ENCODE measurements at regions not wholly inside any gene's neighbourhood (a gene's known extent, or its start where the extent isn't known, plus 50 kb on each side); places are given as distances from the start of the nearest gene placed in this dataset.

DNA sequence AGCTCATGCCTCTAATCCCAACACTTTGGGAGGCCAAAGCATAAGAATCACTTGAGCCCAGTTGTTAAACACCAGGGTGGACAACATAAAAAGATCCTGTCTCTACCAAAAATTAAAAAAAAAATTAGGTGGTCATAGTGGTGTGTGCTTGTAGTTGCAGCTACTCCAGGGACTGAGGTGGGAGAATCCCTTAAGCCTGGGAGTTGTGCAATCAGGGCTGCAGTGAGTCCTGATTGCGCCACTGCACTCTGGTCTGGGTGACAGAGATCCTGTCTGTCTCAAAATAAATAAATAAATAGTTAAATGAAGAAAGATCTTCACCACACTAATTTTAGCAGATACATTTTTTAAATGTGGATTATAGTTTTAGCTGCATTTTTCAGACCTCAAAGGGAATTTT lies 433.2 kb downstream of the MAT2B start (continued):
- no peak for TF ChIP-seq PRDM15 (CRISPR knock-in tag; IDR thresholded peaks at IDR 0.05)
- no peak for TF ChIP-seq FOXP1 (CRISPR knock-in tag; IDR thresholded peaks at IDR 0.05; ENCODE audit: borderline replicate concordance)
- TF ChIP-seq, protein P1, sequence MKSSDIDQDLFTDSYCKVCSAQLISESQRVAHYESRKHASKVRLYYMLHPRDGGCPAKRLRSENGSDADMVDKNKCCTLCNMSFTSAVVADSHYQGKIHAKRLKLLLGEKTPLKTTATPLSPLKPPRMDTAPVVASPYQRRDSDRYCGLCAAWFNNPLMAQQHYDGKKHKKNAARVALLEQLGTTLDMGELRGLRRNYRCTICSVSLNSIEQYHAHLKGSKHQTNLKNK (CRISPR knock-in tag; IDR thresholded peaks at IDR 0.05) = no peak
- no peak for TF ChIP-seq ZNF263 (CRISPR knock-in tag; IDR thresholded peaks at IDR 0.05; ENCODE audit: low read depth)

DNA sequence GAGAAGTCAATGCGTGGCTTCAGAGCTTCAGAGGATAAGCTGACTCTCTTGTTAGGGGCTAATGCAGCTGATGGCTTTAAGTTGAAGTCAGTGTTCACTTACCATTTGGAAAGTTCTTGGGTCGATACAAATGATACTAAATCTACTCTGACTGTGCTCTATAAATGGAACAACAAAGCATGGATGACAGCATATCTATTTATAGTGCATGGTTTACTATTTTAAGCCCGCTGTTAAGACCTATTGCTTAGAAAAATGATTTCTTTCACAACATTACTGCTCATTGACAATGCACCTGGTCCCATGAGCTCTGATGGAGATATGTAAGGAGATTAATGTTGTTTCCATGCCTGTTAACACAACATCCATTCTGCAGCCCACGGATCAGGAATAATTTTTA lies 435.7 kb downstream of the MAT2B start:
- DNase-seq (ENCODE audit: low spot score) (no peak), ATAC-seq (no peak)
- no peaks in the 10 kb centered on the region; the same call in 1 of the 2 replicates for H3K9me3 Mint-ChIP-seq
- TF ChIP-seq, protein P2, sequence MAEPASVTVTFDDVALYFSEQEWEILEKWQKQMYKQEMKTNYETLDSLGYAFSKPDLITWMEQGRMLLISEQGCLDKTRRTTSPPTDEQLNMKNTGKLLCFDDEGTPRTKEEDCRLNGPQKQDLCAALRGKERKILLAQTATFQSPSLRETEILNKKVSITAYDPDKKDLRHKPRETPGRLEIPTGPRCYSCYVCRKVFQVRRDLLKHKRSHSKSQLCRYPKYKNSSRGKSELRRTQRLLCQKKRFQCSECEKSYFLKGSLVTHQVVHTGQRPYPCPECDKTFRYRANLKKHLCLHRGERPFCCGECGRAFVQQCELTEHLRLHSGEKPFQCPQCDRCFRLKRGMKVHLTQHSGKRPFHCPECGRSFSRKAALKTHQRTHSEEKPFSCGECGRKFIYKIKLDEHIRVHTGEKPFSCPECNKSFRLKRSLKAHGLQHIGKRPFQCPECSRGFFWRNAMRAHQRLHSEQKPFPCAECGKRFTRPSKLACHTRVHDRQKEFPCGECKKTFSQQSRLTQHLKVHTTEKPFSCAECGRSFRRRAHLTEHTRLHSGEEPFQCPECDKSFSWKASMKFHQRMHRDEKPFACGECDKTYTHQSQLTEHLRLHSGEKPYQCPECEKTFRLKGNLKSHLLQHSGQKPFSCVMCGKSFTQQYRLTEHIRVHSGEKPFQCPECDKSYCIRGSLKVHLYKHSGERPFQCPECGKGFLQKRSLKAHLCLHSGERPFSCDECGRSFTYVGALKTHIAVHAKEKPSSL (CRISPR knock-in tag; conservative IDR thresholded peaks at IDR 0.05) = no peak
- TF ChIP-seq, protein P3, sequence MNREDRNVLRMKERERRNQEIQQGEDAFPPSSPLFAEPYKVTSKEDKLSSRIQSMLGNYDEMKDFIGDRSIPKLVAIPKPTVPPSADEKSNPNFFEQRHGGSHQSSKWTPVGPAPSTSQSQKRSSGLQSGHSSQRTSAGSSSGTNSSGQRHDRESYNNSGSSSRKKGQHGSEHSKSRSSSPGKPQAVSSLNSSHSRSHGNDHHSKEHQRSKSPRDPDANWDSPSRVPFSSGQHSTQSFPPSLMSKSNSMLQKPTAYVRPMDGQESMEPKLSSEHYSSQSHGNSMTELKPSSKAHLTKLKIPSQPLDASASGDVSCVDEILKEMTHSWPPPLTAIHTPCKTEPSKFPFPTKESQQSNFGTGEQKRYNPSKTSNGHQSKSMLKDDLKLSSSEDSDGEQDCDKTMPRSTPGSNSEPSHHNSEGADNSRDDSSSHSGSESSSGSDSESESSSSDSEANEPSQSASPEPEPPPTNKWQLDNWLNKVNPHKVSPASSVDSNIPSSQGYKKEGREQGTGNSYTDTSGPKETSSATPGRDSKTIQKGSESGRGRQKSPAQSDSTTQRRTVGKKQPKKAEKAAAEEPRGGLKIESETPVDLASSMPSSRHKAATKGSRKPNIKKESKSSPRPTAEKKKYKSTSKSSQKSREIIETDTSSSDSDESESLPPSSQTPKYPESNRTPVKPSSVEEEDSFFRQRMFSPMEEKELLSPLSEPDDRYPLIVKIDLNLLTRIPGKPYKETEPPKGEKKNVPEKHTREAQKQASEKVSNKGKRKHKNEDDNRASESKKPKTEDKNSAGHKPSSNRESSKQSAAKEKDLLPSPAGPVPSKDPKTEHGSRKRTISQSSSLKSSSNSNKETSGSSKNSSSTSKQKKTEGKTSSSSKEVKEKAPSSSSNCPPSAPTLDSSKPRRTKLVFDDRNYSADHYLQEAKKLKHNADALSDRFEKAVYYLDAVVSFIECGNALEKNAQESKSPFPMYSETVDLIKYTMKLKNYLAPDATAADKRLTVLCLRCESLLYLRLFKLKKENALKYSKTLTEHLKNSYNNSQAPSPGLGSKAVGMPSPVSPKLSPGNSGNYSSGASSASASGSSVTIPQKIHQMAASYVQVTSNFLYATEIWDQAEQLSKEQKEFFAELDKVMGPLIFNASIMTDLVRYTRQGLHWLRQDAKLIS (CRISPR knock-in tag; IDR thresholded peaks at IDR 0.05; ENCODE audit: borderline replicate concordance) = no peak
- no peak for TF ChIP-seq USF1 (CRISPR knock-in tag; IDR thresholded peaks at IDR 0.05)
- TF ChIP-seq, protein P4, sequence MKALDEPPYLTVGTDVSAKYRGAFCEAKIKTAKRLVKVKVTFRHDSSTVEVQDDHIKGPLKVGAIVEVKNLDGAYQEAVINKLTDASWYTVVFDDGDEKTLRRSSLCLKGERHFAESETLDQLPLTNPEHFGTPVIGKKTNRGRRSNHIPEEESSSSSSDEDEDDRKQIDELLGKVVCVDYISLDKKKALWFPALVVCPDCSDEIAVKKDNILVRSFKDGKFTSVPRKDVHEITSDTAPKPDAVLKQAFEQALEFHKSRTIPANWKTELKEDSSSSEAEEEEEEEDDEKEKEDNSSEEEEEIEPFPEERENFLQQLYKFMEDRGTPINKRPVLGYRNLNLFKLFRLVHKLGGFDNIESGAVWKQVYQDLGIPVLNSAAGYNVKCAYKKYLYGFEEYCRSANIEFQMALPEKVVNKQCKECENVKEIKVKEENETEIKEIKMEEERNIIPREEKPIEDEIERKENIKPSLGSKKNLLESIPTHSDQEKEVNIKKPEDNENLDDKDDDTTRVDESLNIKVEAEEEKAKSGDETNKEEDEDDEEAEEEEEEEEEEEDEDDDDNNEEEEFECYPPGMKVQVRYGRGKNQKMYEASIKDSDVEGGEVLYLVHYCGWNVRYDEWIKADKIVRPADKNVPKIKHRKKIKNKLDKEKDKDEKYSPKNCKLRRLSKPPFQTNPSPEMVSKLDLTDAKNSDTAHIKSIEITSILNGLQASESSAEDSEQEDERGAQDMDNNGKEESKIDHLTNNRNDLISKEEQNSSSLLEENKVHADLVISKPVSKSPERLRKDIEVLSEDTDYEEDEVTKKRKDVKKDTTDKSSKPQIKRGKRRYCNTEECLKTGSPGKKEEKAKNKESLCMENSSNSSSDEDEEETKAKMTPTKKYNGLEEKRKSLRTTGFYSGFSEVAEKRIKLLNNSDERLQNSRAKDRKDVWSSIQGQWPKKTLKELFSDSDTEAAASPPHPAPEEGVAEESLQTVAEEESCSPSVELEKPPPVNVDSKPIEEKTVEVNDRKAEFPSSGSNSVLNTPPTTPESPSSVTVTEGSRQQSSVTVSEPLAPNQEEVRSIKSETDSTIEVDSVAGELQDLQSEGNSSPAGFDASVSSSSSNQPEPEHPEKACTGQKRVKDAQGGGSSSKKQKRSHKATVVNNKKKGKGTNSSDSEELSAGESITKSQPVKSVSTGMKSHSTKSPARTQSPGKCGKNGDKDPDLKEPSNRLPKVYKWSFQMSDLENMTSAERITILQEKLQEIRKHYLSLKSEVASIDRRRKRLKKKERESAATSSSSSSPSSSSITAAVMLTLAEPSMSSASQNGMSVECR (CRISPR knock-in tag; IDR thresholded peaks at IDR 0.05; ENCODE audit: borderline replicate concordance) = no peak
- no peak for TF ChIP-seq ERG (CRISPR knock-in tag; IDR thresholded peaks at IDR 0.05)
- TF ChIP-seq, protein P5, sequence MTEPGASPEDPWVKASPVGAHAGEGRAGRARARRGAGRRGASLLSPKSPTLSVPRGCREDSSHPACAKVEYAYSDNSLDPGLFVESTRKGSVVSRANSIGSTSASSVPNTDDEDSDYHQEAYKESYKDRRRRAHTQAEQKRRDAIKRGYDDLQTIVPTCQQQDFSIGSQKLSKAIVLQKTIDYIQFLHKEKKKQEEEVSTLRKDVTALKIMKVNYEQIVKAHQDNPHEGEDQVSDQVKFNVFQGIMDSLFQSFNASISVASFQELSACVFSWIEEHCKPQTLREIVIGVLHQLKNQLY (CRISPR knock-in tag; IDR thresholded peaks at IDR 0.05) = no peak
- H3K4me3 Mint-ChIP-seq = no peak overlapping the region
- no peaks in the 10 kb centered on the region for H3K27me3 Mint-ChIP-seq (ENCODE audit: low read depth)
- H3K36me3 Mint-ChIP-seq = no peaks in the 10 kb centered on the region
- no peaks in the 10 kb centered on the region for H3K4me1 Mint-ChIP-seq
- CTCF ChIA-PET = no interaction called here
- POLR2A ChIA-PET = no interaction called here
- H3K27ac Mint-ChIP-seq = no peak overlapping the region
